ENCODE measurements at regions not wholly inside any gene's neighbourhood (a gene's known extent, or its start where the extent isn't known, plus 50 kb on each side); places are given as distances from the start of the nearest gene placed in this dataset.

GRCh38 chr10:3980144-3980543 is 195.1 kb upstream of the KLF6 start:
- H3K9me3 ChIP-seq: peaks cover 5% of the 10 kb centered on the region; the same call in 1 of the 2 replicates
- no peaks in the 10 kb centered on the region for H3K27me3 ChIP-seq (replicated peaks; ENCODE audit: control insufficient read depth, insufficient read depth, low read length)
- no peak overlapping the region for H3K4me3 Mint-ChIP-seq (ENCODE audit: unreplicated experiment)
- no peaks in the 10 kb centered on the region for H3K36me3 ChIP-seq (ENCODE audit: control insufficient read depth, insufficient read depth, low read length)
- H3K4me1 Mint-ChIP-seq (ENCODE audit: low read depth, unreplicated experiment): no peaks in the 10 kb centered on the region
- BruUV-seq (replicated peaks): no TSS peak
- no peak overlapping the region for H3K4me3 ChIP-seq (ENCODE audit: low read depth, low read length)
- no peaks in the 10 kb centered on the region for H3K36me3 Mint-ChIP-seq (ENCODE audit: insufficient read depth, unreplicated experiment)
- DNase-seq: no peak
- H3K9me3 Mint-ChIP-seq (ENCODE audit: unreplicated experiment): no peaks in the 10 kb centered on the region
- CTCF ChIA-PET: no interaction called here
- POLR2A ChIA-PET: no interaction called here
- H3K4me1 ChIP-seq: no peaks in the 10 kb centered on the region
- TF ChIP-seq CTCF (IDR thresholded peaks at IDR 0.05; ENCODE audit: insufficient read depth in 1 of 2, low read depth in 1 of 2, low read length in 1 of 2, severe bottlenecking in 1 of 2, unreplicated experiment in 1 of 2): no peak
- no peaks in the 10 kb centered on the region for H3K27me3 Mint-ChIP-seq (ENCODE audit: insufficient read depth, unreplicated experiment)
- H3K27ac Mint-ChIP-seq (ENCODE audit: unreplicated experiment): no peak overlapping the region
- intact Hi-C loops (cut with micrococcal nuclease; ENCODE audit: unreplicated experiment): no loop called here

- Mint-ChIP-seq H3K27me3 (ENCODE audit: insufficient read depth, unreplicated experiment) (no peaks in the 10 kb centered on the region), H3K4me1 (ENCODE audit: low read depth, unreplicated experiment) (no peaks in the 10 kb centered on the region), H3K36me3 (ENCODE audit: insufficient read depth, unreplicated experiment) (no peaks in the 10 kb centered on the region), H3K27ac (ENCODE audit: unreplicated experiment) (no peak overlapping the region), H3K9me3 (ENCODE audit: unreplicated experiment) (no peaks in the 10 kb centered on the region), H3K4me3 (ENCODE audit: unreplicated experiment) (no peak overlapping the region)
- Histone ChIP-seq H3K4me1 (no peaks in the 10 kb centered on the region), H3K9me3 (peaks cover 6% of the 10 kb centered on the region), H3K4me3 (ENCODE audit: low read depth, low read length) (no peak overlapping the region), H3K27me3 (replicated peaks; ENCODE audit: control insufficient read depth, insufficient read depth, low read length) (no peaks in the 10 kb centered on the region), H3K36me3 (ENCODE audit: control insufficient read depth, insufficient read depth, low read length) (no peaks in the 10 kb centered on the region)
- no TSS peak for BruUV-seq (replicated peaks)
- intact Hi-C loops (cut with micrococcal nuclease; ENCODE audit: unreplicated experiment): no loop called here
- ChIA-PET POLR2A (no interaction called here), CTCF (no interaction called here)
- no peak for DNase-seq
- no peak for TF ChIP-seq CTCF (IDR thresholded peaks at IDR 0.05; ENCODE audit: insufficient read depth in 1 of 2, low read depth in 1 of 2, low read length in 1 of 2, severe bottlenecking in 1 of 2, unreplicated experiment in 1 of 2)
These were observed 193.8 kb upstream of the KLF6 start for GRCh38 chr10:3978761-3979160.

GRCh38 chr10:3978174-3978573 is 193.2 kb upstream of the KLF6 start:
- CTCF ChIA-PET: no interaction called here
- Mint-ChIP-seq H3K4me3 (ENCODE audit: unreplicated experiment) (no peak overlapping the region), H3K9me3 (ENCODE audit: unreplicated experiment) (no peaks in the 10 kb centered on the region), H3K36me3 (ENCODE audit: insufficient read depth, unreplicated experiment) (no peaks in the 10 kb centered on the region), H3K4me1 (ENCODE audit: low read depth, unreplicated experiment) (no peaks in the 10 kb centered on the region), H3K27me3 (ENCODE audit: insufficient read depth, unreplicated experiment) (no peaks in the 10 kb centered on the region), H3K27ac (ENCODE audit: unreplicated experiment) (no peak overlapping the region)
- H3K4me3 ChIP-seq (ENCODE audit: low read depth, low read length): no peak overlapping the region
- H3K4me1 ChIP-seq: no peaks in the 10 kb centered on the region
- no peak for TF ChIP-seq CTCF (IDR thresholded peaks at IDR 0.05; ENCODE audit: insufficient read depth in 1 of 2, low read depth in 1 of 2, low read length in 1 of 2, severe bottlenecking in 1 of 2, unreplicated experiment in 1 of 2)
- POLR2A ChIA-PET: no interaction called here
- DNase-seq: no peak
- H3K27me3 ChIP-seq (replicated peaks; ENCODE audit: control insufficient read depth, insufficient read depth, low read length): no peaks in the 10 kb centered on the region
- no TSS peak for BruUV-seq (replicated peaks)
- H3K9me3 ChIP-seq: peaks cover 9% of the 10 kb centered on the region
- H3K36me3 ChIP-seq (ENCODE audit: control insufficient read depth, insufficient read depth, low read length): no peaks in the 10 kb centered on the region
- intact Hi-C loops (cut with micrococcal nuclease; ENCODE audit: unreplicated experiment): no loop called here
